ENCODE measurements at regions not wholly inside any gene's neighbourhood (a gene's known extent, or its start where the extent isn't known, plus 50 kb on each side); places are given as distances from the start of the nearest gene placed in this dataset.
"Not testable (repeated sequence)": the region's sequence is repeated elsewhere in the genome, so short reads cannot be mapped to it uniquely, and the experiment has no call there.

- TF ChIP-seq CTCF (IDR thresholded peaks at IDR 0.05; ENCODE audit: low read depth, low read length): no peak
- H3K27me3 ChIP-seq: peaks cover 12% of the 10 kb centered on the region
- DNase-seq: no peak
- H3K4me3 ChIP-seq (ENCODE audit: low read depth, low read length): no peak overlapping the region
- no peaks in the 10 kb centered on the region; the same call in 1 of the 2 replicates for H3K9me3 ChIP-seq
- H3K36me3 ChIP-seq: no peaks in the 10 kb centered on the region
- no peaks in the 10 kb centered on the region for H3K4me1 ChIP-seq
Measured at GRCh38 chr1:100816049-100816448, 78.6 kb downstream of the EXTL2 start.

- not testable (repeated sequence) for H3K9me3 ChIP-seq; H3K36me3 ChIP-seq; H3K27me3 ChIP-seq; H3K4me1 ChIP-seq; H3K4me3 ChIP-seq (ENCODE audit: low read depth, low read length)
- peak; percentile 6 for DNase-seq
Measured at GRCh38 chr1:100820195-100820594, 74.4 kb downstream of the EXTL2 start.

- H3K4me3 ChIP-seq (ENCODE audit: low read depth, low read length); H3K36me3 ChIP-seq; H3K27me3 ChIP-seq; H3K9me3 ChIP-seq; H3K4me1 ChIP-seq; DNase-seq: not testable (repeated sequence)
Measured at GRCh38 chr1:100821919-100822318, 72.7 kb downstream of the EXTL2 start.
